T-helper 2 cell treated with Interferon-gamma antibody and Interleukin-4, amounts not matched to agents 5 μg/mL and 100 μg/mL, for 36 hours (primary cell): ENCODE measurements at regions not wholly inside any gene's neighbourhood (a gene's known extent, or its start where the extent isn't known, plus 50 kb on each side); places are given as distances from the start of the nearest gene placed in this dataset.
"Not testable (repeated sequence)": the region's sequence is repeated elsewhere in the genome, so short reads cannot be mapped to it uniquely, and the experiment has no call there.

ENCODE experiments used
- DNase-seq: peaks from one replicate; pipeline ENCODE4 v3.0.0; 2021; ENCODE audit warnings: low spot score
- H3K27ac Mint-ChIP-seq: one replicate; pipeline ENCODE4 v1.8.0; 2021; ENCODE audit warnings: mild to moderate bottlenecking, mixed read lengths
- H3K27me3 Mint-ChIP-seq: one replicate; pipeline ENCODE4 v1.8.0; 2021; ENCODE audit warnings: low read depth, mixed read lengths
- H3K36me3 Mint-ChIP-seq: one replicate; pipeline ENCODE4 v1.8.0; 2021; ENCODE audit warnings: low read depth, mixed read lengths
- H3K4me1 Mint-ChIP-seq: one replicate; pipeline ENCODE4 v1.8.0; 2021; ENCODE audit warnings: low read depth, mixed read lengths
- H3K4me3 Mint-ChIP-seq: one replicate; pipeline ENCODE4 v1.8.0; 2022; ENCODE audit warnings: mild to moderate bottlenecking, moderate library complexity, mixed read lengths
- H3K9me3 Mint-ChIP-seq: one replicate; pipeline ENCODE4 v1.8.0; 2021; ENCODE audit warnings: mixed read lengths

DNA sequence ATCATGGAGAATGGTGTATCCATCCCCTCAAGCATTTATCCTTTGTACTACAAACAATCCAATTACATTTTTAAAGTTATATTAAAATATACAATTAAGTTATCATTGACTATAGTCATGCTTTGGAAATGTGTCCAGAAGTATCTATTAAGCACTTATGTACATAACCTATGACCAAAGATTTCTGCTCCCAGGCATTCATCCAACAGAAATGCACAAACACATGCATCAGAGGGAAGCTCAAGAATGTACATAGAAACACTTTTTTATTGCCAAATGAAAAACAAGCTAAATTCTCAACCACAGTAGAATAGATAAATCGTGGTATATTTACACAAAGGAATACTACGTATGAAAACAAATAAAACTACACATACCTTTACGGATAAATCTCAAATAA is 700.5 kb upstream of the ZNF608 start:
- DNase-seq: no peak
- Mint-ChIP-seq H3K27ac (no peak overlapping the region), H3K4me1 (no peaks in the 10 kb centered on the region), H3K4me3 (no peak overlapping the region), H3K36me3 (no peaks in the 10 kb centered on the region), H3K9me3 (peaks cover 12% of the 10 kb centered on the region), H3K27me3 (no peaks in the 10 kb centered on the region)

DNA sequence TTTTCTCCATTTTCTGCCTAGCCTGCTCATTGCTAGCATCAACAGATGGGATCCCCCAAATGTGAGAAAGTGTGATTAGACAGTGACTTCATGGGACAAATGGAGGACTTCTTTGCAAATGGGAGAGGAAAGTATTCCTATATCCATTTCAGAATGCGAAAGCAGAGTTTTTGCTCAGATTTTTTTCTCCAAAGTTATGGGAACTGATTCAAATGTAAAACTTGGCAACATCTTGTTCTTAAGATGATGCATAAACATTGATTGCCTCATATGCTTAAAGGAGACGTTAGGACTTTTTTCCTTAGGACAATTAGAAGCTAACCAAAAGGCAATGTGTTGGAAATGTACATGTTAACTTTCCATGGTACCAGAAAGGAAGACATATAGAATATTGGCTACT is 704.3 kb upstream of the ZNF608 start:
- H3K27me3 Mint-ChIP-seq: no peaks in the 10 kb centered on the region
- no peak overlapping the region for H3K4me3 Mint-ChIP-seq
- H3K27ac Mint-ChIP-seq: no peak overlapping the region
- DNase-seq: no peak
- H3K4me1 Mint-ChIP-seq: no peaks in the 10 kb centered on the region
- H3K9me3 Mint-ChIP-seq: peaks cover 21% of the 10 kb centered on the region
- H3K36me3 Mint-ChIP-seq: no peaks in the 10 kb centered on the region

DNA sequence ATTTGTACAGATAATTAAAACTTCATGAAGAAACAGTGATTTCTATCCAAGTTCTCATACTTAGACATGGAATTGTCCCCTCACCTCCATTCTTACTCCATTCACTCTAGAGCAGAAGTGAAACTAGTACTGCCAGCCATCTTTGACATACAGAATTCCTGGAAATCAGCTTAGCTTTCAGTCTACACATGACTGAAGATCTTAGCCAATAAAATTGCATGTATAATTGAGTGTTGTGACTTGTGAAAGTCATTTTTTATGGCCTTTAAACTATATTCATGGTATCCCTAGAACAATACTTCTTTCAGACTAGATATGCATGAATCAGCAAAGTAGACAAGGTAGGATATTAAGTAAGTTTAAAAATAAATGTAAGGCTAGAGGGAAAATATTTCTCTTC is 705.2 kb upstream of the ZNF608 start:
- H3K4me1 Mint-ChIP-seq: no peaks in the 10 kb centered on the region

DNA sequence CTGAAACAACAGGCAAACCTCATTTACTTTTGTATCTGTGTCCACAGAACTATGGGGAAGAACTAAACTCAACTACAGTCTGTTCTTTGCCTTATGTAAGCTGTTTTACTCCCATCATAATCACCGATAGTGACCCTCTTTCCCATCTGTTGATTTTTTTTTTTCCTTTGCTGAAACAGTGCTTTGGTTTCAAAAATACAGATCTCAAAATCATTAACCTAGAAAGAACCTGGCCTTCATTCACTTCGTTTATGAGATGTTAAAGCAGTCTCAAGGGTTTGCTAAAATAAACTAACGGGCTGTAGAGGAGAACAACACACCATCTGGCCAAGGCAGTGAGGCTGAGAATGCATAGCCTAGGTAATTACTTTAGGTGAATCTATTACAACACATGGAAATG is 706.6 kb upstream of the ZNF608 start:
- no peak overlapping the region for H3K27ac Mint-ChIP-seq

More for the DNA sequence above, 705.2 kb upstream of the ZNF608 start:
- no peak for DNase-seq
- peaks cover 25% of the 10 kb centered on the region for H3K9me3 Mint-ChIP-seq
- H3K36me3 Mint-ChIP-seq: no peaks in the 10 kb centered on the region
- no peak overlapping the region for H3K4me3 Mint-ChIP-seq
- no peaks in the 10 kb centered on the region for H3K27me3 Mint-ChIP-seq
- no peak overlapping the region for H3K27ac Mint-ChIP-seq

DNA sequence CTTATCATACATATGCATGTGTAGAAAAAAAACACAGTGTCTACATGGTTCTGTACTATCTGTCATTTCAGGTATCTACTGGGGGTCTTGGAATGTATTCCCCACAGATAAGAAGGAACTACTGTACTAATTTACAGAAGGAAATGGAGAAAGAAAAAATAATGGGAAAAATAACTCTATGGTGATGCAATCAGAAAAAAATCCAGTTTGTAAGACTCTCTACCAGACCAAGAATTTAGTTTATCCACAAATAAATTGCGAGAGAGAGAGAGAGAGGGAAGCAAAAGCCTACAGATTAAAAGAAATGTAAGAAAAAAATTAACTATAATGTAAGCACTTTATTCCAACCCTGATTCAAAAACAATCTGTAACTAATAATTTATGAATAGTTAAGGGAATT is 708.6 kb upstream of the ZNF608 start:
- no peak for DNase-seq
- H3K27me3 Mint-ChIP-seq: no peaks in the 10 kb centered on the region
- H3K4me3 Mint-ChIP-seq: no peak overlapping the region
- no peaks in the 10 kb centered on the region for H3K4me1 Mint-ChIP-seq
- H3K9me3 Mint-ChIP-seq: peaks cover 41% of the 10 kb centered on the region
- no peaks in the 10 kb centered on the region for H3K36me3 Mint-ChIP-seq
- no peak overlapping the region for H3K27ac Mint-ChIP-seq

More for the DNA sequence above, 706.6 kb upstream of the ZNF608 start:
- H3K9me3 Mint-ChIP-seq: peaks cover 32% of the 10 kb centered on the region
- no peak for DNase-seq
- no peak overlapping the region for H3K4me3 Mint-ChIP-seq
- H3K4me1 Mint-ChIP-seq: no peaks in the 10 kb centered on the region
- no peaks in the 10 kb centered on the region for H3K36me3 Mint-ChIP-seq
- H3K27me3 Mint-ChIP-seq: no peaks in the 10 kb centered on the region

DNA sequence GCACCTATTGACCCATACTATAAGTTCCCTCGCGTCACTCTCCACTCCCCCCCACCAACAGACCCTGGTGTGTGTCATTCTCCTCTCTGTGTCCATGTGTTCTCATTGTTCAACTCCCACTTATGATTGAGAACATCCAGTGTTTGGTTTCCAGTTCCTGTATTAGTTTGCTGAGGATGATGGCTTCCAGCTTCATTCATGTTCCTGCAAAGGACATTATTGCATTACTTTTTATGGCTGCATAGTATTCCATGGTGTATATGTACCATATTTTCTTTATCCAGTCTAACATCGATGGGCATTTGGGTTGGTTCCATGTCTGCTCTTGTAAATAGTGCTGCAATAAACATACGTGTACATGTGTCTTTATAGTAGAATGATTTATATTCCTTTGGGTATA is 709.6 kb upstream of the ZNF608 start:
- not testable (repeated sequence) for H3K27ac Mint-ChIP-seq, DNase-seq, H3K4me3 Mint-ChIP-seq, H3K27me3 Mint-ChIP-seq, H3K36me3 Mint-ChIP-seq, H3K4me1 Mint-ChIP-seq
- H3K9me3 Mint-ChIP-seq: peaks cover 41% of the 10 kb centered on the region

DNA sequence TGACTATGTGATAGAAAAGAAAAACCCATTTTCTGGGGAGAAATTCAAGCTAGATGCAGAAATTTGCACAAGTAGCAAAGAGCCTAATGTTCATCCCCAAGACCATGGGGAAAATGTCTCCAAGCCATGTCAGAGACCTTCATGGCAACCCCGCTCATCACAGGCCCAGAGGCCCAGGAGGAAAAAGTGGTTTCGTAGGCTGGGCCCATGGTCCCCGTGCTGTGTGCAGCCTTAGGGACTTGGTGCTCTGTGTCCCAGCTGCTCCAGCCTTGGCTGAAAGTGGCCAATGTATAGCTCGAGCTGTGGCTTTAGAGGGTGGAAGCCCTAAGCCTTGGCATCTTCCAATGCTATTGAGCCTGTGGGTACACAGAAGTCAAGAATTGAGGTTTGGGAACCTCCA is 711.2 kb upstream of the ZNF608 start:
- no peaks in the 10 kb centered on the region for H3K27me3 Mint-ChIP-seq
- no peak for DNase-seq
- H3K36me3 Mint-ChIP-seq: no peaks in the 10 kb centered on the region
- no peak overlapping the region for H3K4me3 Mint-ChIP-seq
- H3K9me3 Mint-ChIP-seq: peaks cover 39% of the 10 kb centered on the region
- H3K27ac Mint-ChIP-seq: no peak overlapping the region
- H3K4me1 Mint-ChIP-seq: no peaks in the 10 kb centered on the region

DNA sequence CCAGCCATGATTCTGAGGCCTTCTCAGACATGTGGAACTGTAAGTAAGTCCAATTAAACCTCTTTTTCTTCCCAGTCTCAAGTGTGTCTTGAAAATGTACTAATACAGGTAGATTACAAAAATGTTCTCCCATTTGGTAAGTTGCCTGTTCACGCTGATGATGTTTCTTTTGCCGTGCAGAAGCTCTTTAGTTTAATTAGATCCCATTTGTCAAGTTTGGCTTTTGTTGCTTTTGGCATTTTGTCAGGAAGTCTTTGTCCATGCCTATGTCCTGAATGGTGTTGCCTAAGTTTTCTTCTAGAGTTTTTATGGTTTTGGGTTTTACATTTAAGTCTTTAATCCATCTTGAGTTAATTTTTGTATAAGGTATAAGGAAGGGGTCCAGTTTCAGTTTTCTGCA is 712.5 kb upstream of the ZNF608 start:
- not testable (repeated sequence) for DNase-seq, H3K27me3 Mint-ChIP-seq, H3K4me3 Mint-ChIP-seq, H3K36me3 Mint-ChIP-seq, H3K4me1 Mint-ChIP-seq, H3K27ac Mint-ChIP-seq
- H3K9me3 Mint-ChIP-seq: peaks cover 32% of the 10 kb centered on the region

DNA sequence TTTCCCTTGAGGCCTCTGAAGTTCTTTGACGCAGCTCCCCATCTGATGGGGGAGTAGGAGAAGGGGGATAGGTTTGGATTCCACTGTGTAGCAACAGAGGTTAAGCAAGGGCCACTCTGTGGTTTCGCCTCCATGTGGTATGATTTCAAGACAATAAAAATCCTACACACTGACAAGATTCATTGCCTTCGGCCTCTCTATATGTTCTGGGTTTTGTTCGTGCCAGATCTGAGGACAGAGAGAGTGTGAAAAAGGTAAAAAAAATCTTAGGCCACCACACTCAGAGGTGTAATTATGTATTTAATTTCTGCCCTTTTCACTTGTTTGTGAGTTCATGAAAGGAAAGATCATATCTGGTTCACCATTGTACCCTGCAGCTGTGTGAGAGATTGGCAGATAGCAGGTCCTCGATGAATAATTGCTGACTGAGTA is 715.2 kb upstream of the ZNF608 start:
- H3K9me3 Mint-ChIP-seq: peaks cover 21% of the 10 kb centered on the region
- DNase-seq: no peak
- no peak overlapping the region for H3K4me3 Mint-ChIP-seq
- no peaks in the 10 kb centered on the region for H3K27me3 Mint-ChIP-seq
- H3K27ac Mint-ChIP-seq: no peak overlapping the region
- no peaks in the 10 kb centered on the region for H3K36me3 Mint-ChIP-seq
- H3K4me1 Mint-ChIP-seq: no peaks in the 10 kb centered on the region

DNA sequence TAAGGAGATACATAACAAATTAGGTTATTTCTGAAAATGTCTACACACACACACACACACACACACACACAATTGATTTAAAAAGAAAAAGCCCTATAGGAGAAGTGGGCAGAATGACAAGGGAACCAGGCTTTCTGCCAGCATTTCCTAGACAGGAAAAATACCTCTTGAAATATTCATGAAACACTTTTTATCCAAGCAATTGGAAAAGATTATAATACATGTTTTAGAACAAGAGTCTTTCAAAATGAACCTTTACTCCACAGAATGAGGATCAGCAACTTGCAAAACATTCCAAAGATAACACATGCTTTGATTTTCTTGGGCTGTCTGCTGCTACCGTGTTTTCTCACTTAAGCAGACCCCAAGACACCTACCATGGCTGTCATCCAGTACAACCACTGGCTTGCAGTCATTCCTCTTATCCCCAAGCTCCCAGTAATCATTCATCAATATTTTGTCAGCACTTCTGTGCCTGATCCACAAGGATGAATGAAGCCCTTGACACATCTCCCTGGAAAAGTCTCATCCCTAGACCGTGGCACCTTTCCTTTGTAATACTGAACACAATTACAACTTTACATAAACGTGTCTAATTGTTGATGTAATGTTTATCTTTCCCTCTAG is 717.1 kb upstream of the ZNF608 start:
- H3K4me3 Mint-ChIP-seq: no peak overlapping the region
- no peaks in the 10 kb centered on the region for H3K4me1 Mint-ChIP-seq
- no peaks in the 10 kb centered on the region for H3K27me3 Mint-ChIP-seq
- no peak for DNase-seq
- H3K36me3 Mint-ChIP-seq: no peaks in the 10 kb centered on the region
- peaks cover 14% of the 10 kb centered on the region for H3K9me3 Mint-ChIP-seq
- H3K27ac Mint-ChIP-seq: no peak overlapping the region

DNA sequence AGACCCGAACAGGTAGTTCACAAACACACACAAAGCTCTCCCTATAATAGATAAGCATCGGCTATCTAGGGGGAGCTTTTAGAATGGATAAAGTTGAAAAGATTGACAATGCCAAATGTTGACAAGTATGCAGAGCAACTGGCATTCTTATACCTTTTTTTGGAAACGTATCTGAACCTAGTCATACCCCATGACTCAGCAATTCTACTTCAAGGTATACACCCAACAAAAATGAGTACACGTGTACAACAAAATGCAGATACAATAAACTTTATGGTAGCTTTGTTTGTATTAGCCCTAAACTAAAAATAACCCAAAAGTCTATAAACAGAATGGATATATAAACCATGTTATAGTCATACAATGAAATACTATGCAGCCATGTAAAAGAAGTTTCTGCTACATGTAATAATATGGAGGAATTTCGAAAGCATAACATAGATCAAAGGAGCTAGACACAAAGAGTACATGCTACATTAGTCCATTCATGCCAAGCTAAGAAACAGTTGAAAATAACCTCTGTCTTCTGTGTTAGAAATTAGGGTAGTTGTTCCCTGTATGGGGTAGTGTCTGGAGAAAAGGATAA is 718.5 kb upstream of the ZNF608 start:
- Mint-ChIP-seq H3K4me1 (no peaks in the 10 kb centered on the region), H3K9me3 (peaks cover 6% of the 10 kb centered on the region), H3K27me3 (no peaks in the 10 kb centered on the region), H3K27ac (no peak overlapping the region), H3K4me3 (no peak overlapping the region), H3K36me3 (no peaks in the 10 kb centered on the region)
- no peak for DNase-seq

DNA sequence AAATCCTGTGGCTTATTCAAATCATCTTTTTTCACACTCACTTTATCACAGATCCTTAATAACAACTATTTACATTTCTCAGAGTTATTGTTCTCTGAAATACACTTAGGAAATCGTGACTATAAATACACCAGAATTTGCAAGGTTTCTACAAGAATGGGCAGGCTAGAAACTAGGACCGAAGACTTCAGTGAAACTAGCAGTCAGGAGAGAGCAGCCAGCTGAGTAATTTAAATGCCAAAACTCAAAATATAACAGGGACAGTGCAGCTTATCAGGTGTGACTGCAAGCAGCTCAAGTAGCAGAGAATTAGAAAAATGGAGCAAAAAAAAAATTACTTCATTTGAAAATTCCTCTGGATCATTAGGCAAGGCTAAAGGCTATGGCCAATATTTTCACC is 719.3 kb upstream of the ZNF608 start:
- no peaks in the 10 kb centered on the region for H3K36me3 Mint-ChIP-seq
- H3K27ac Mint-ChIP-seq: no peak overlapping the region
- H3K27me3 Mint-ChIP-seq: no peaks in the 10 kb centered on the region
- no peak overlapping the region for H3K4me3 Mint-ChIP-seq
- DNase-seq: no peak
- peaks cover 5% of the 10 kb centered on the region for H3K9me3 Mint-ChIP-seq
- H3K4me1 Mint-ChIP-seq: no peaks in the 10 kb centered on the region

DNA sequence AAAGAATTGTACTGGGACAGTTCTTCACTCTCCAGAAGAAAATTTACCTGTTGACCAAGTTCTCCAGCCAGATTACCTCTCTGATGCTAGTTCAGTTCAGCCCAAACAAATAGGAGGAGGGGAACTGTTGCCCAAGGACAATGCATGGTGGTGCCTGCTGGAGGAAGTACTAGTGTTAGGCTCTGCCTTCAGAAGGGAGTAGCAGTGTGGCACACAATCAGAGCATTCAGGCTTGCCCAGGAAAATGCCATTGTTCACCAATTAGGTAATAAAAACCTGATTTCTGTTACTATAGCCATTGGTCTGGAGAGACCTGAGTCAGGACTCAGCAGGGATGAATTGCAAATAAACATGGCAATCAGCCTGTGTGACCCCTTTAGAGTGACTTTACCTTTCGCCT is 720.8 kb upstream of the ZNF608 start:
- no peak overlapping the region for H3K27ac Mint-ChIP-seq
- H3K4me3 Mint-ChIP-seq: no peak overlapping the region
- no peaks in the 10 kb centered on the region for H3K4me1 Mint-ChIP-seq
- no peaks in the 10 kb centered on the region for H3K27me3 Mint-ChIP-seq
- peaks cover 5% of the 10 kb centered on the region for H3K9me3 Mint-ChIP-seq
- no peak for DNase-seq
- H3K36me3 Mint-ChIP-seq: no peaks in the 10 kb centered on the region

DNA sequence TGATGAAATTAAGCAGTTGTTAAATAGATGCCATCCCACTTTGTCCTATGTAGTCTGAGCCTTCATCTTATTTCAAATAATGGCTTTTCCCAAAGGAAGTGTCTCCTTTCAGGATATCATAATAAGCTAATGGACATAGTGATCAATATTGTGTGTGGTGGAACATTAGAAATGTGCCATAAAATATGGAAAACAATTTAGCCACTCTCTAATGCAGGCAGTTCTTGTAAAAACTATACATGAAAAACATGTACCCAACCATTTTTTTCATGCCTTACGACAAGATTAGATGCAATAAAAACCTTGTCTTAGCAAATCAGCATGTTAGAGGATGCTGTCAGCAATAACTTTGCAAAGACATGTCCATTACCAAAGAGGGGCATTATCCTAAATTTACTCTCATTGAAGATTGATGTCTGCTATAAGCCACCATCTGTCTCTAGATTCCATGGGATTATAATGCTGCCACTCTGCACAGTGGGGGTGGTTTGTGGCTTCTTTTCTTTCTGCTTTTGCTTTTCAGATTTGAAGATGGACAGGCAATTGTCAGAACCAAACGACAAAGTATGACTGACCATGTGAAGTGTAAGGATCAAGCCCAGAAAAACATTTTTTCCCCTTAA is 724.0 kb upstream of the ZNF608 start:
- Mint-ChIP-seq H3K4me3 (no peak overlapping the region), H3K27ac (no peak overlapping the region), H3K9me3 (no peaks in the 10 kb centered on the region), H3K36me3 (no peaks in the 10 kb centered on the region), H3K27me3 (no peaks in the 10 kb centered on the region), H3K4me1 (no peaks in the 10 kb centered on the region)
- no peak for DNase-seq
